HL-60 (cell line): ENCODE measurements at regions not wholly inside any gene's neighbourhood (a gene's known extent, or its start where the extent isn't known, plus 50 kb on each side); places are given as distances from the start of the nearest gene placed in this dataset.

Source experiments
- DNase-seq, 2 experiments: peaks; one replicate each; pipeline ENCODE4 v3.0.0-alpha.2; 2010 to 2020; ENCODE audit warnings: low read depth in 1 of 2, low spot score in 1 of 2
- H3K27ac ChIP-seq: fragments of 250-450 bp; sonication (Bioruptor Pico); replicated peaks from 2 replicates; pipeline ENCODE4 v1.5.1; 2020; ENCODE audit warnings: mild to moderate bottlenecking, moderate library complexity
- H3K27me3 ChIP-seq: fragments of 250-450 bp; sonication (Bioruptor Pico); 2 replicates; pipeline ENCODE4 v1.5.1; 2021; ENCODE audit warnings: mild to moderate bottlenecking, moderate library complexity; ENCODE audit not compliant: insufficient read depth, poor library complexity, severe bottlenecking
- H3K4me3 ChIP-seq: replicated peaks from 2 replicates; pipeline ENCODE4 v1.5.1; 2011; ENCODE audit warnings: mild to moderate bottlenecking, control low read depth, low read length; ENCODE audit not compliant: insufficient read depth
- GABPA ChIP-seq: IDR thresholded peaks from 2 replicates; pipeline ENCODE4 v1.6.1; 2012; ENCODE audit warnings: low read depth
- POLR2AphosphoS5 ChIP-seq: IDR thresholded peaks from 2 replicates; pipeline ENCODE4 v1.6.1; 2012; ENCODE audit warnings: low read depth
- SPI1 ChIP-seq: IDR thresholded peaks from 2 replicates; pipeline ENCODE4 v1.6.1; 2012; ENCODE audit warnings: low read depth, mild to moderate bottlenecking, borderline replicate concordance
- TF ChIP-seq, protein P1 (sequence below): IDR thresholded peaks from one replicate; pipeline ENCODE4 v1.5.1; 2011; ENCODE audit warnings: low read length, control low read depth, inconsistent platforms; ENCODE audit not compliant: insufficient read depth
- TF ChIP-seq, protein P2 (sequence below): IDR thresholded peaks from 2 replicates; pipeline ENCODE4 v1.6.1; 2012; ENCODE audit warnings: low read depth; ENCODE audit not compliant: insufficient replicate concordance

DNA sequence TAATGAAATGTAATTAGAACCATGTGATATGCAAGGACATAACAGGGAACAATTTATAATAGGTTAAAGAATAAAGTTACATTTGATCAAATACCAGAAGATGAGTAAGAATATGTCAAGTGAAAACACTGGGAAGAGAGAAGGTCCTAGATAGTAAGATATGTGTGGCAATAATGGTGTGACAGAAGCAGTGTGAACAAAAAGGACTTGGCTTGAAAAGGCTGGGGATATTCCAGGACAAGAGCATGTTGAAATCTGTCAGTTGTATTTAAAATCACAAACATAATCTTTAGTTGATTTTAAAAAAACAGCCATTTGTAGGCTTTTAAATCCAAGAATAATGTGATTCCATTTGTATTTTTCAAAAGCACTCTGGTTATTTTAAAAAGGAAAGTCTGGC lies 1399.9 kb upstream of the SLC39A10 start:
- Histone ChIP-seq H3K27ac (no peak overlapping the region), H3K4me3 (no peak overlapping the region), H3K27me3 (no peaks in the 10 kb centered on the region)
- no peak for DNase-seq
- TF ChIP-seq POLR2AphosphoS5 (no peak), SPI1 (no peak), GABPA (no peak)
- TF ChIP-seq, protein P1, sequence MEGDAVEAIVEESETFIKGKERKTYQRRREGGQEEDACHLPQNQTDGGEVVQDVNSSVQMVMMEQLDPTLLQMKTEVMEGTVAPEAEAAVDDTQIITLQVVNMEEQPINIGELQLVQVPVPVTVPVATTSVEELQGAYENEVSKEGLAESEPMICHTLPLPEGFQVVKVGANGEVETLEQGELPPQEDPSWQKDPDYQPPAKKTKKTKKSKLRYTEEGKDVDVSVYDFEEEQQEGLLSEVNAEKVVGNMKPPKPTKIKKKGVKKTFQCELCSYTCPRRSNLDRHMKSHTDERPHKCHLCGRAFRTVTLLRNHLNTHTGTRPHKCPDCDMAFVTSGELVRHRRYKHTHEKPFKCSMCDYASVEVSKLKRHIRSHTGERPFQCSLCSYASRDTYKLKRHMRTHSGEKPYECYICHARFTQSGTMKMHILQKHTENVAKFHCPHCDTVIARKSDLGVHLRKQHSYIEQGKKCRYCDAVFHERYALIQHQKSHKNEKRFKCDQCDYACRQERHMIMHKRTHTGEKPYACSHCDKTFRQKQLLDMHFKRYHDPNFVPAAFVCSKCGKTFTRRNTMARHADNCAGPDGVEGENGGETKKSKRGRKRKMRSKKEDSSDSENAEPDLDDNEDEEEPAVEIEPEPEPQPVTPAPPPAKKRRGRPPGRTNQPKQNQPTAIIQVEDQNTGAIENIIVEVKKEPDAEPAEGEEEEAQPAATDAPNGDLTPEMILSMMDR, result no peak
- TF ChIP-seq, protein P2, sequence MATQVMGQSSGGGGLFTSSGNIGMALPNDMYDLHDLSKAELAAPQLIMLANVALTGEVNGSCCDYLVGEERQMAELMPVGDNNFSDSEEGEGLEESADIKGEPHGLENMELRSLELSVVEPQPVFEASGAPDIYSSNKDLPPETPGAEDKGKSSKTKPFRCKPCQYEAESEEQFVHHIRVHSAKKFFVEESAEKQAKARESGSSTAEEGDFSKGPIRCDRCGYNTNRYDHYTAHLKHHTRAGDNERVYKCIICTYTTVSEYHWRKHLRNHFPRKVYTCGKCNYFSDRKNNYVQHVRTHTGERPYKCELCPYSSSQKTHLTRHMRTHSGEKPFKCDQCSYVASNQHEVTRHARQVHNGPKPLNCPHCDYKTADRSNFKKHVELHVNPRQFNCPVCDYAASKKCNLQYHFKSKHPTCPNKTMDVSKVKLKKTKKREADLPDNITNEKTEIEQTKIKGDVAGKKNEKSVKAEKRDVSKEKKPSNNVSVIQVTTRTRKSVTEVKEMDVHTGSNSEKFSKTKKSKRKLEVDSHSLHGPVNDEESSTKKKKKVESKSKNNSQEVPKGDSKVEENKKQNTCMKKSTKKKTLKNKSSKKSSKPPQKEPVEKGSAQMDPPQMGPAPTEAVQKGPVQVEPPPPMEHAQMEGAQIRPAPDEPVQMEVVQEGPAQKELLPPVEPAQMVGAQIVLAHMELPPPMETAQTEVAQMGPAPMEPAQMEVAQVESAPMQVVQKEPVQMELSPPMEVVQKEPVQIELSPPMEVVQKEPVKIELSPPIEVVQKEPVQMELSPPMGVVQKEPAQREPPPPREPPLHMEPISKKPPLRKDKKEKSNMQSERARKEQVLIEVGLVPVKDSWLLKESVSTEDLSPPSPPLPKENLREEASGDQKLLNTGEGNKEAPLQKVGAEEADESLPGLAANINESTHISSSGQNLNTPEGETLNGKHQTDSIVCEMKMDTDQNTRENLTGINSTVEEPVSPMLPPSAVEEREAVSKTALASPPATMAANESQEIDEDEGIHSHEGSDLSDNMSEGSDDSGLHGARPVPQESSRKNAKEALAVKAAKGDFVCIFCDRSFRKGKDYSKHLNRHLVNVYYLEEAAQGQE, result no peak

DNA sequence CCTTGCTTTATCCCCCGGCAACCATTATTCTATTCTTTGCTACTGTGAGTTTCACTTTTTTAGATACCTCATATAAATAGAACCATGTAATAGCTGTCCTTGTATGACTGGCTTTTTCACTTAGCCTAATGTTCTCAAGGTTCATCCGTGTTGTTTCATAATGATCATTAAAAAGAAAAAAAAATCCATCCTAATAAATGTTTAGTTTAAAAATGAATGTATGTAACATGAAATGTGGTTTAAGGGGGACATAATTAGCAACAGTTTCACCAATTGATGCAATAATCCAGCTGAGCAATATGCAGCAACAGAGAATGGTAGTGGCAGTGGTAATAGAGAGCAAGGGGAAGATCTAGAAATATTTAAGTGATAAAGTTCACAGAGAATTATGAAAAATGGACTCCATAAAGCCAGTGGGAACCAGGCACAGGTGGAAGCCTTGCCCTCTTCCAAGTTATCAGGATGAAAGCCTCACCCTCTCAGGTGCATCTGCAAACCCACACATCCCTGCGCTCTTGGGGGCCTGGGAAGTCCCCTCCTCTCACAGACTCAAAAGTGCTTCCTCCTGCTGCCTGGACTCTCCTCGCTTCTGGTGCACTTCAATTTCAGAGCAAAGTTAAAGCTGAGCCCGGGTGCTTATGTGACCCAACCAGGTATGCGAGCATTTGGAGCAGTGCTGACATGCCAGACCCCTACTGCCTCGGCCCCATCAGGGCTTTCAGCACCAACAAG lies 1403.3 kb upstream of the SLC39A10 start:
- TF ChIP-seq, protein P2, result no peak
- TF ChIP-seq, protein P1, result no peak
- TF ChIP-seq GABPA, result no peak
- TF ChIP-seq SPI1, result no peak
- no peak for TF ChIP-seq POLR2AphosphoS5

DNA sequence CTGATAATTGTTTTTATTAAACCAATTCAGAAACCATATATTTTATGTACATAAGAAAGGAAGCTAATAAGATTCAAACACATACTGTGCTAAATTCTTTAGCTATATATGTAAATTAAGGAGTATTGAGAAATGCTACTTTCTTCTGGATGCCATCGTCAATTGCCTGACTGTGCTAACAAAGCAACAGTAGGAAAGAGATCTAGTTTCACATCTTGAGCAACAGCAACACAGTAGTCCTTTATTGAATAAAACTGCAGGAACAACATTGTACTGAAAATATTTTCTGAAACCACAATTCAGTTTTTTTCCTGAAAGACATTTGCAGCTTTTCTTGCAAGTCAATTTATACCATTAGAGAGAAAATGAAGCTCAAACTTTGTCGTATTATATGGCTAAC lies 1404.9 kb upstream of the SLC39A10 start:
- DNase-seq, result no peak
- H3K27me3 ChIP-seq, result no peaks in the 10 kb centered on the region
- no peak overlapping the region for H3K4me3 ChIP-seq
- TF ChIP-seq POLR2AphosphoS5, result no peak
- TF ChIP-seq SPI1, result no peak
- TF ChIP-seq, protein P2, result no peak
- TF ChIP-seq GABPA, result no peak
- TF ChIP-seq, protein P1, result no peak
- H3K27ac ChIP-seq, result no peak overlapping the region

More for the DNA sequence above, 1403.3 kb upstream of the SLC39A10 start:
- H3K27me3 ChIP-seq, result no peaks in the 10 kb centered on the region
- H3K27ac ChIP-seq, result no peak overlapping the region
- no peak overlapping the region for H3K4me3 ChIP-seq
- DNase-seq, result no peak
